ENCODE measurements at regions not wholly inside any gene's neighbourhood (a gene's known extent, or its start where the extent isn't known, plus 50 kb on each side); places are given as distances from the start of the nearest gene placed in this dataset.

DNA sequence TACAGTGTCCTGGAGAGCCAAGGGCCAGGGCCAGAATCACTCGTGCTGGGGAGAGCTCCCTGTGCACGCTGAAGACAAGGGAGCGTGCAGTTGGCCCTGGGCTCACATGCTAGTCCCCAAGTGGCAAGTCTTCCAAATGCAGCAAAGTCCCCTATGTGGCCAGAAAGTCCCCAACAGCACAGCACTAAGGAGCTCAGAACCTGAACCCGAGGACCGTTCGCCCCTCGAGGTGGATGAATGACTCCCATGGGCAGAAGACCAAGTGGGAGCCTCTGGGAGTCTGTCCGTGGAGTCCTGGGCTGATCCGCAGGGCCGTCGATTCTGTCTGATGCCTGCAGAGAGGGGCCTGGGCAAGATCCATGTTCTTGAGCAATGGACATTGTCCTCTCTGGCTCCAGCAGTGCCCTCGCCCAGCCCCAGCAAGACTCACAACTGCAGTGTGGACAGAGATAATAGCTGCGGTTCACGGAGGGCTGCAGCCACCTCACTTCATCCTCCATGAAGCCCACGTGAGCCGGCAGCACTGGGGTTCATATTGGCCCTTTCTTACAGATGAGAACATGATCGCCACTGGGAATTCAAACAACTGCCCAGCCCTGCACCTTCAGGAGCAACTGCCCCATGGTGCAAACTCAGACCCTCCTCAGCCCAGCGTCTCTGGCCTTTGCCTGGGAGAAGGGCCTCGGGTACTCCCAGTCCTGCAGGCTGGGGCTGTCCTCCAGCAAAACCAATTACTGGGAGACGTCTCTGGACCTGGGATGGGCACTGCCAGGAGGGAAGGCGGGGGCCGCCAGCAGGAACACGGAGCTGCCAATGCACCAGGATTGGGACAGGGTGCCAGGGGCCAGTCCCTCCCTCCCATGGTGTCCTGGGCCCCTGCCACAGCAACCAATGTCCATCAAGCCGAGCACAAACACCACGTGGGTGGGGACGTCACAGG is 243.7 kb downstream of the NPHP4 start:
- TF ChIP-seq, protein P1, sequence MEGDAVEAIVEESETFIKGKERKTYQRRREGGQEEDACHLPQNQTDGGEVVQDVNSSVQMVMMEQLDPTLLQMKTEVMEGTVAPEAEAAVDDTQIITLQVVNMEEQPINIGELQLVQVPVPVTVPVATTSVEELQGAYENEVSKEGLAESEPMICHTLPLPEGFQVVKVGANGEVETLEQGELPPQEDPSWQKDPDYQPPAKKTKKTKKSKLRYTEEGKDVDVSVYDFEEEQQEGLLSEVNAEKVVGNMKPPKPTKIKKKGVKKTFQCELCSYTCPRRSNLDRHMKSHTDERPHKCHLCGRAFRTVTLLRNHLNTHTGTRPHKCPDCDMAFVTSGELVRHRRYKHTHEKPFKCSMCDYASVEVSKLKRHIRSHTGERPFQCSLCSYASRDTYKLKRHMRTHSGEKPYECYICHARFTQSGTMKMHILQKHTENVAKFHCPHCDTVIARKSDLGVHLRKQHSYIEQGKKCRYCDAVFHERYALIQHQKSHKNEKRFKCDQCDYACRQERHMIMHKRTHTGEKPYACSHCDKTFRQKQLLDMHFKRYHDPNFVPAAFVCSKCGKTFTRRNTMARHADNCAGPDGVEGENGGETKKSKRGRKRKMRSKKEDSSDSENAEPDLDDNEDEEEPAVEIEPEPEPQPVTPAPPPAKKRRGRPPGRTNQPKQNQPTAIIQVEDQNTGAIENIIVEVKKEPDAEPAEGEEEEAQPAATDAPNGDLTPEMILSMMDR (IDR thresholded peaks at IDR 0.05) = no peak
- TF ChIP-seq POLR2AphosphoS5 (IDR thresholded peaks at IDR 0.05) = no peak

Data from prostate gland (tissue), 2 donors.